NB4 (cell line): ENCODE measurements at regions not wholly inside any gene's neighbourhood (a gene's known extent, or its start where the extent isn't known, plus 50 kb on each side); places are given as distances from the start of the nearest gene placed in this dataset.

Experiments used
- DNase-seq: peaks from one replicate; pipeline ENCODE4 v3.0.0; 2010; ENCODE audit warnings: low read depth
- H3K4me3 ChIP-seq: one replicate; pipeline ENCODE4 v1.5.1; 2011; ENCODE audit warnings: mild to moderate bottlenecking, low read depth, low read length, moderate library complexity
- MAX ChIP-seq: IDR thresholded peaks from 2 replicates; pipeline ENCODE4 v1.6.1; 2011; ENCODE audit warnings: low read depth, low read length
- MYC ChIP-seq: IDR thresholded peaks from 2 replicates; pipeline ENCODE4 v1.6.1; 2011; ENCODE audit warnings: low read depth, low read length
- POLR2A ChIP-seq: IDR thresholded peaks from 2 replicates; pipeline ENCODE4 v1.6.1; 2011; ENCODE audit warnings: mild to moderate bottlenecking; ENCODE audit not compliant: insufficient read length; ENCODE audit errors: extremely low read depth
- TF ChIP-seq, protein P1 (sequence below): IDR thresholded peaks from one replicate; pipeline ENCODE4 v1.5.1; 2012; ENCODE audit warnings: low read depth, low read length

DNA sequence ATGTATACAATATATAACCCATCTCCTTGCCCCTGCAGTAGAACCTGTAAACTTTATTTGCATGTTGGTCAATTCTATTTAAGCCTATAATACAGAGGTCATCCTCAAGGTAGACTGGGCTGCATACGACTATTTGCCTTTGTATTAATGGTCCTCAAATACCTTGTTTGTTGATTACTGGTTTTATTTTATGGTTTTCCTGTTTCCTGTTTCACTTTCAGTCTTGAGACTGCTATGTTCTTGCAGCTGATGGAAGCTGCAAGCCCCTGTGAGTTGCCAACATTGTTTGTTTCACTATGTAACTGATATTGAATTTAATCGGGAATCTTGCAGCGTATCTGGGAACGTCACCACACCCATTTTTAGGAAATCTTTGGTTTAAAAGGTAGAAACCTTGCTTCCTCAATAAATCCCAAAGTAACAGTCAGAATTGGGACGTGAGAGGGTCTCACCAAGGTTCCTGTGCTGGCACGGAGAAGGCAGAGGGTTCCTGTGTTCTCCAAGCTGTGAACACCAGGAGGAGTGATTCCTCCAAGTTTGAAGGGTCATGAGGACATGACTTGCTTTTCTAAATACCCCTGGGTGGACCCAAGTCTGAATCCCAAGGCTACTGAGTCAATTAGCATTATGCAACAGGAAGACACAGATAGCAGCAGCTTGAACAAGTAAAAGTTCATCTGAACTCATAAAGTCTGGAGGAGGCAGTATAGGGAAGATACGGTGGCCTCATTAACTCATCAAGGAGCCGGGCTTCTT lies 110.6 kb upstream of the PNPLA4 start:
- TF ChIP-seq, protein P1, sequence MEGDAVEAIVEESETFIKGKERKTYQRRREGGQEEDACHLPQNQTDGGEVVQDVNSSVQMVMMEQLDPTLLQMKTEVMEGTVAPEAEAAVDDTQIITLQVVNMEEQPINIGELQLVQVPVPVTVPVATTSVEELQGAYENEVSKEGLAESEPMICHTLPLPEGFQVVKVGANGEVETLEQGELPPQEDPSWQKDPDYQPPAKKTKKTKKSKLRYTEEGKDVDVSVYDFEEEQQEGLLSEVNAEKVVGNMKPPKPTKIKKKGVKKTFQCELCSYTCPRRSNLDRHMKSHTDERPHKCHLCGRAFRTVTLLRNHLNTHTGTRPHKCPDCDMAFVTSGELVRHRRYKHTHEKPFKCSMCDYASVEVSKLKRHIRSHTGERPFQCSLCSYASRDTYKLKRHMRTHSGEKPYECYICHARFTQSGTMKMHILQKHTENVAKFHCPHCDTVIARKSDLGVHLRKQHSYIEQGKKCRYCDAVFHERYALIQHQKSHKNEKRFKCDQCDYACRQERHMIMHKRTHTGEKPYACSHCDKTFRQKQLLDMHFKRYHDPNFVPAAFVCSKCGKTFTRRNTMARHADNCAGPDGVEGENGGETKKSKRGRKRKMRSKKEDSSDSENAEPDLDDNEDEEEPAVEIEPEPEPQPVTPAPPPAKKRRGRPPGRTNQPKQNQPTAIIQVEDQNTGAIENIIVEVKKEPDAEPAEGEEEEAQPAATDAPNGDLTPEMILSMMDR = no peak
- TF ChIP-seq POLR2A (no peak), MYC (no peak), MAX (no peak)
- H3K4me3 ChIP-seq = no peak overlapping the region
- DNase-seq = peak; percentile 51

DNA sequence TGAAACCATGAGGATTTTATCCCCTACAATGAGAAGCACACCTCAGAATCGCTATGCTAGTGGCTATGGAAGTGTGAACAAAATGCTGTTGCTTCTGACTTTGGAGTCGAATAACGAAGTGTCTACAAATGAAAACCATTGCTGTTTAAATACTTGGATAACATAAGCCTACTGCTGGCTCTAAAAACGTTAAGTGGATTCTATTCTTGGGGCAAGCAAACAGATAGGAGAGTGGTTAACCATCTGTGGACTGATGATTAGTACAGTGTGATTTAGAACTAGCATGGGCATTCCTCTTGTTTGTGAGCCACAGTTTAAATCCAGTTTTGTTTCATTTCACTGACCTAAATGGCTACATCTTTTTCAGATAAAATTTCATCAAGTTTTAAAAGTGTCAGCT lies 109.7 kb upstream of the PNPLA4 start:
- TF ChIP-seq POLR2A = no peak
- TF ChIP-seq MAX = no peak
- no peak overlapping the region for H3K4me3 ChIP-seq
- DNase-seq = no peak

GRCh38 chrX:8034058-8034457 lies 106.8 kb upstream of the PNPLA4 start:
- TF ChIP-seq, protein P1 = no peak
- no peak for TF ChIP-seq POLR2A
- TF ChIP-seq MYC = no peak
- TF ChIP-seq MAX = no peak
- no peak overlapping the region for H3K4me3 ChIP-seq
- DNase-seq = no peak

DNA sequence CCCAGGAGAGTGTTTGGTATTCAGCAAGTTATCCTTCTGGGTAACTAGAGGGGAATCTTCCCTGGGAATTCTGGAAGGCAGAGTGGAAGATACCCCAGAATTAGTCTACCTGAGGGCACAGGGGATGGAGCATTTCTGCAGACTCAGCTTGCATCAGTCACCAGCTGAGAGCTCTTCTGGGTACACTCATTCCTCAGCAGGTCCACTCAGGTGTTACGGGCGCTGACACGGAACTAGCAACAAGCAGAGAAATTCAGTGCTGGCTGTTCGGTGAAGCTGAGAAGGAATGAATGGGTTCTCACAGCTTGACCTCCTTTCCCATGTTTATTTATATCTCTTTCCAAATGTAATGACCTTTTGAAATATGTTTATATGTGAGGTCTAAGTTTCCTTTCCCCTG lies 106.0 kb upstream of the PNPLA4 start:
- TF ChIP-seq POLR2A (no peak), MAX (no peak), MYC (no peak)
- TF ChIP-seq, protein P1 = no peak
- DNase-seq = no peak
- no peak overlapping the region for H3K4me3 ChIP-seq

- TF ChIP-seq, protein P1 = no peak
- TF ChIP-seq POLR2A (no peak), MYC (no peak), MAX (no peak)
- H3K4me3 ChIP-seq = no peak overlapping the region
- DNase-seq = no peak
Observed at GRCh38 chrX:8030361-8030760, 103.1 kb upstream of the PNPLA4 start.

GRCh38 chrX:8027827-8028226 lies 100.6 kb upstream of the PNPLA4 start:
- TF ChIP-seq MAX = no peak
- TF ChIP-seq, protein P1 = no peak
- TF ChIP-seq MYC = no peak
- TF ChIP-seq POLR2A = no peak
- no peak for DNase-seq
- no peak overlapping the region for H3K4me3 ChIP-seq
